H1 (cell line): ENCODE measurements at regions not wholly inside any gene's neighbourhood (a gene's known extent, or its start where the extent isn't known, plus 50 kb on each side); places are given as distances from the start of the nearest gene placed in this dataset.

Source experiments
- CTCF ChIA-PET: fragments of 300-600 bp; sonication (Branson Sonifier 250); formaldehyde crosslinking; loops from one replicate; lab custom pipeline; 2021; ENCODE audit not compliant: partially characterized antibody; lab: Charles Lee
- POLR2A ChIA-PET: fragments of 300-600 bp; sonication (Branson Sonifier 250); formaldehyde crosslinking; loops from one replicate; lab custom pipeline; 2021; ENCODE audit warnings: inconsistent platforms; ENCODE audit not compliant: partially characterized antibody; lab: Charles Lee
- DNase-seq, 2 experiments: peaks; one replicate each; pipeline versions ENCODE4 v3.0.0 to v3.0.0-alpha.2; 2010 to 2022; ENCODE audit warnings: low spot score in 2 of 2, low read depth in 1 of 2, mixed read lengths in 1 of 2
- FAIRE-seq: peaks from 2 replicates; lab custom pipeline; 2011; peaks lifted over from hg19 to GRCh38; lab: Jason Lieb, UNC
- H2AFZ ChIP-seq: 2 replicates; pipeline ENCODE4 v1.8.1; 2012; ENCODE audit warnings: low read length, inconsistent platforms
- H2AK5ac ChIP-seq: 2 replicates; pipeline ENCODE4 v1.6.1; 2013; ENCODE audit warnings: low read depth, low read length
- H2BK120ac ChIP-seq: replicated peaks from 2 replicates; pipeline ENCODE3; 2013; ENCODE audit warnings: low read depth, low read length, inconsistent platforms
- H2BK12ac ChIP-seq: 2 replicates; pipeline ENCODE4 v1.6.1; 2013; ENCODE audit warnings: low read depth, low read length
- H2BK15ac ChIP-seq: 2 replicates; pipeline ENCODE4 v1.6.1; 2013; ENCODE audit warnings: low read length
- H2BK20ac ChIP-seq: 2 replicates; pipeline ENCODE4 v1.6.1; 2013; ENCODE audit warnings: low read length
- H2BK5ac ChIP-seq: 2 replicates; pipeline ENCODE4 v1.6.1; 2013; ENCODE audit warnings: low read depth, low read length
- H3K14ac ChIP-seq: 2 replicates; pipeline ENCODE4 v1.6.1; 2013; ENCODE audit warnings: inconsistent platforms; ENCODE audit not compliant: insufficient read length
- H3K18ac ChIP-seq: 2 replicates; pipeline ENCODE4 v1.6.1; 2013; ENCODE audit warnings: low read length; ENCODE audit errors: extremely low read depth
- H3K23ac ChIP-seq: 2 replicates; pipeline ENCODE4 v1.6.1; 2013; ENCODE audit warnings: inconsistent platforms; ENCODE audit not compliant: insufficient read length
- H3K23me2 ChIP-seq: 2 replicates; pipeline ENCODE4 v1.6.1; 2013; ENCODE audit warnings: low read depth, low read length
- H3K27ac ChIP-seq: 2 replicates; pipeline ENCODE4 v1.6.1; 2011; ENCODE audit warnings: low read depth, low read length, inconsistent platforms
- H3K27me3 ChIP-seq, 4 experiments: replicated peaks in 1 of 4; 1 replicate in 1 of 4; 2 replicates in 3 of 4; pipeline versions ENCODE4 v1.6.1 to v1.8.1; 2011 to 2013; ENCODE audit warnings: low read length in 3 of 4, mild to moderate bottlenecking in 3 of 4, inconsistent platforms in 2 of 4, mixed read lengths in 2 of 4, moderate library complexity in 1 of 4; ENCODE audit not compliant: control insufficient read depth in 3 of 4, insufficient read depth in 3 of 4; ENCODE audit errors: extremely low read depth in 1 of 4
- H3K36me3 ChIP-seq, 4 experiments: 2 replicates each; pipeline versions ENCODE4 v1.6.1 to v1.8.1; 2011 to 2013; ENCODE audit warnings: mild to moderate bottlenecking in 4 of 4, low read length in 3 of 4, moderate library complexity in 2 of 4, control low read depth in 1 of 4, inconsistent platforms in 1 of 4; ENCODE audit not compliant: insufficient read depth in 4 of 4, control insufficient read depth in 2 of 4
- H3K4ac ChIP-seq: replicated peaks from 2 replicates; pipeline ENCODE3; 2013; ENCODE audit warnings: low read length, low read depth, mixed read lengths, inconsistent platforms; ENCODE audit not compliant: insufficient read length
- H3K4me1 ChIP-seq, 4 experiments: replicated peaks in 1 of 4; 1 replicate in 1 of 4; 2 replicates in 3 of 4; pipeline versions ENCODE4 v1.6.1 to v1.8.1; 2011 to 2013; ENCODE audit warnings: low read length in 3 of 4, inconsistent platforms in 2 of 4, mixed read lengths in 1 of 4; ENCODE audit not compliant: insufficient read depth in 4 of 4, control insufficient read depth in 3 of 4
- H3K4me2 ChIP-seq, 2 experiments: 2 replicates each; pipeline versions ENCODE4 v1.6.1 to v1.8.1; 2011 to 2013; ENCODE audit warnings: low read depth in 2 of 2, low read length in 2 of 2, control low read depth in 1 of 2, inconsistent platforms in 1 of 2, mild to moderate bottlenecking in 1 of 2; ENCODE audit not compliant: insufficient read depth in 1 of 2
- H3K4me3 ChIP-seq, 4 experiments: fragments of 200-600, 300-600 bp in 1 of 4; sonication (generic), shearing (Covaris generic), sonication (Bioruptor Twin) in 1 of 4; 2 replicates each; pipeline versions ENCODE4 v1.5.1 to v1.8.1; 2011 to 2016; ENCODE audit warnings: low read length in 4 of 4, low read depth in 3 of 4, control low read depth in 2 of 4, inconsistent platforms in 2 of 4, mild to moderate bottlenecking in 2 of 4, mixed read lengths in 1 of 4, moderate library complexity in 1 of 4; ENCODE audit not compliant: insufficient read depth in 2 of 4; ENCODE audit errors: extremely low read depth in 1 of 4
- H3K56ac ChIP-seq: replicated peaks from 2 replicates; pipeline ENCODE3; 2013; ENCODE audit warnings: low read depth, mild to moderate bottlenecking, mixed read lengths, low read length, inconsistent platforms; ENCODE audit not compliant: insufficient read length
- H3K79me1 ChIP-seq: 2 replicates; pipeline ENCODE4 v1.6.1; 2013; ENCODE audit warnings: low read depth, low read length, control low read depth
- H3K79me2 ChIP-seq, 2 experiments: 2 replicates each; pipeline versions ENCODE4 v1.6.1 to v1.8.1; 2012 to 2013; ENCODE audit warnings: low read length in 2 of 2, mild to moderate bottlenecking in 2 of 2, inconsistent platforms in 1 of 2; ENCODE audit not compliant: insufficient read depth in 2 of 2, control insufficient read depth in 1 of 2
- H3K9ac ChIP-seq, 4 experiments: replicated peaks in 1 of 4; 1 replicate in 1 of 4; 2 replicates in 3 of 4; pipeline versions ENCODE4 v1.6.1 to v1.8.1; 2011 to 2013; ENCODE audit warnings: low read depth in 3 of 4, low read length in 3 of 4, control low read depth in 2 of 4, mild to moderate bottlenecking in 2 of 4, moderate library complexity in 2 of 4, inconsistent platforms in 1 of 4; ENCODE audit errors: extremely low read depth in 1 of 4
- H3K9me3 ChIP-seq, 2 experiments: 2 replicates each; pipeline versions ENCODE4 v1.6.1 to v1.8.1; 2012 to 2013; ENCODE audit warnings: mild to moderate bottlenecking in 2 of 2, moderate library complexity in 2 of 2, control low read depth in 1 of 2, inconsistent platforms in 1 of 2, low read depth in 1 of 2, low read length in 1 of 2, mixed read lengths in 1 of 2; ENCODE audit not compliant: insufficient read depth in 2 of 2
- H4K20me1 ChIP-seq, 2 experiments: replicated peaks in 1 of 2; 2 replicates each; pipeline versions ENCODE3 to v1.8.1; 2011 to 2013; ENCODE audit warnings: inconsistent platforms in 2 of 2, low read length in 2 of 2, mild to moderate bottlenecking in 1 of 2; ENCODE audit not compliant: insufficient read depth in 2 of 2, control insufficient read depth in 1 of 2
- H4K5ac ChIP-seq: 2 replicates; pipeline ENCODE4 v1.6.1; 2013; ENCODE audit warnings: low read length, low read depth, mixed read lengths, inconsistent platforms; ENCODE audit not compliant: insufficient read length
- H4K8ac ChIP-seq: 2 replicates; pipeline ENCODE4 v1.8.0; 2013; ENCODE audit warnings: mild to moderate bottlenecking, moderate library complexity, low read length, inconsistent platforms; ENCODE audit not compliant: insufficient read depth; ENCODE audit errors: extremely low read depth
- H4K91ac ChIP-seq: replicated peaks from 2 replicates; pipeline ENCODE3; 2013; ENCODE audit warnings: low read length, mixed read lengths, inconsistent platforms; ENCODE audit not compliant: insufficient read length
- BACH1 ChIP-seq: IDR thresholded peaks from 2 replicates; pipeline ENCODE4 v1.6.1; 2012; ENCODE audit warnings: low read length, improper control_type of control experiment
- FOSL1 ChIP-seq: IDR thresholded peaks from 2 replicates; pipeline ENCODE4 v1.6.1; 2011; ENCODE audit warnings: mild to moderate bottlenecking, low read depth, low read length, moderate library complexity; ENCODE audit not compliant: insufficient read depth
- JUND ChIP-seq: IDR thresholded peaks from 2 replicates; pipeline ENCODE4 v1.6.1; 2011; ENCODE audit warnings: mild to moderate bottlenecking, improper control_type of control experiment, low read length
- MAFK ChIP-seq: IDR thresholded peaks from 2 replicates; pipeline ENCODE4 v1.6.1; 2012; ENCODE audit warnings: low read depth, mild to moderate bottlenecking, improper control_type of control experiment, low read length
- MAX ChIP-seq: IDR thresholded peaks from 2 replicates; pipeline ENCODE4 v1.6.1; 2012; ENCODE audit warnings: inconsistent platforms
- TBP ChIP-seq: IDR thresholded peaks from 2 replicates; pipeline ENCODE4 v1.6.1; 2011; ENCODE audit warnings: low read depth, low read length, improper control_type of control experiment
- WGBS, 2 experiments: shearing (Covaris generic) in 1 of 2; methylation state at CpG; one replicate each; pipeline versions ENCODE4 v1.1.6 to v1.1.7; 2013 to 2015; ENCODE audit warnings: low lambda C conversion rate in 2 of 2, mixed read lengths in 2 of 2, inconsistent platforms in 1 of 2, low coverage in 1 of 2, missing lambda C conversion rate in 1 of 2; ENCODE audit not compliant: insufficient replicate concordance in 2 of 2, insufficient coverage in 1 of 2, insufficient read length in 1 of 2; ENCODE audit errors: extremely low coverage in 1 of 2, missing lambda C conversion rate in 1 of 2; 5-methylcytosine and 5-hydroxymethylcytosine counted together

- no peaks in the 10 kb centered on the region for H3K9me3 ChIP-seq
- no peak for DNase-seq
- TF ChIP-seq BACH1: no peak; the same call in 1 of the 2 replicates
- TF ChIP-seq FOSL1: no peak
- peak; percentile 57 for TF ChIP-seq MAFK
- peak; percentile 44; the same call in 1 of the 2 replicates for TF ChIP-seq JUND
- no peak for TF ChIP-seq TBP
- no peak for TF ChIP-seq MAX
- TF ChIP-seq, all 59 proteins: peak for 2
- CTCF ChIA-PET: interaction anchor here (0.6 to 1.1 kb wide), 2 partner anchors 18 to 63 kb away, joined by 3 read pairs; no protein-coding TSS in a partner anchor
- H3K4me1 ChIP-seq: peaks cover 3 to 5% (median 4%) of the 10 kb centered on the region in 4 experiments; a peak in 6 of 7 replicates
- H4K5ac ChIP-seq: no peak overlapping the region
- peak overlapping the region; percentile 81; the same call in 1 of the 2 replicates for H2AFZ ChIP-seq
- H4K20me1 ChIP-seq: no peaks in the 10 kb centered on the region
- no peak overlapping the region for H3K4ac ChIP-seq
- H3K79me2 ChIP-seq: no peaks in the 10 kb centered on the region
- H2AK5ac ChIP-seq: no peak overlapping the region
- peak overlapping the region; percentile 33; the same call in 1 of the 2 replicates for H3K27ac ChIP-seq
- H2BK120ac ChIP-seq: peak overlapping the region; percentile 44
- no peak overlapping the region for H2BK12ac ChIP-seq
- no peak overlapping the region for H4K91ac ChIP-seq
- H3K9ac ChIP-seq: no peak overlapping the region
- H2BK20ac ChIP-seq: peak overlapping the region; percentile 72; the same call in 1 of the 2 replicates
- WGBS, 2 experiments: 73% methylated on average over 5 of the region's 5 CpGs; no CpG with 5 or more reads in 1 of the 2 experiments
- H3K4me3 ChIP-seq: no peak overlapping the region
- H3K23me2 ChIP-seq: no peaks in the 10 kb centered on the region; the same call in 1 of the 2 replicates
- no peaks in the 10 kb centered on the region for H3K36me3 ChIP-seq
- POLR2A ChIA-PET: interaction anchor here (1.3 kb wide), 1 partner anchor 11 kb away, joined by 3 read pairs; no protein-coding TSS in a partner anchor
- no peak overlapping the region for H3K23ac ChIP-seq
- FAIRE-seq: no peak
- H3K4me2 ChIP-seq: peak overlapping the region in 1 of 2 experiments; percentile 23; a peak in 1 of 4 replicates
- H3K14ac ChIP-seq: no peak overlapping the region
- no peak overlapping the region for H3K18ac ChIP-seq
- no peak overlapping the region for H3K56ac ChIP-seq
- no peak overlapping the region for H2BK15ac ChIP-seq
- peak overlapping the region; percentile 40; the same call in 1 of the 2 replicates for H2BK5ac ChIP-seq
- no peak overlapping the region for H4K8ac ChIP-seq
- no peaks in the 10 kb centered on the region for H3K79me1 ChIP-seq
- H3K27me3 ChIP-seq: no peaks in the 10 kb centered on the region; a peak in 1 of 7 replicates
Measured at GRCh38 chr3:73683706-73684105, 59.0 kb upstream of the PDZRN3 start.
